Prostate gland (tissue), 2 donors: ENCODE measurements at regions not wholly inside any gene's neighbourhood (a gene's known extent, or its start where the extent isn't known, plus 50 kb on each side); places are given as distances from the start of the nearest gene placed in this dataset.

ENCODE experiments used
- POLR2A ChIP-seq: fragments of 450-650 bp; IDR thresholded peaks from one replicate; pipeline ENCODE4 v1.6.1; 2016; ENCODE audit warnings: antibody characterized with exemption, mild to moderate bottlenecking
- POLR2AphosphoS5 ChIP-seq: sonication (generic); formaldehyde crosslinking; IDR thresholded peaks from one replicate; pipeline ENCODE4 v1.6.1; 2017; ENCODE audit warnings: antibody characterized with exemption
- TF ChIP-seq, protein P1 (sequence below), 4 experiments: fragments of 200-600 bp in 2 of 4; fragments of 450-650 bp in 2 of 4; sonication (generic) in 2 of 4; IDR thresholded peaks; 1 replicate in 3 of 4; 2 replicates in 1 of 4; pipeline ENCODE4 v1.5.1; 2016 to 2019; ENCODE audit warnings: antibody characterized with exemption in 4 of 4, mild to moderate bottlenecking in 2 of 4, moderate library complexity in 2 of 4

DNA sequence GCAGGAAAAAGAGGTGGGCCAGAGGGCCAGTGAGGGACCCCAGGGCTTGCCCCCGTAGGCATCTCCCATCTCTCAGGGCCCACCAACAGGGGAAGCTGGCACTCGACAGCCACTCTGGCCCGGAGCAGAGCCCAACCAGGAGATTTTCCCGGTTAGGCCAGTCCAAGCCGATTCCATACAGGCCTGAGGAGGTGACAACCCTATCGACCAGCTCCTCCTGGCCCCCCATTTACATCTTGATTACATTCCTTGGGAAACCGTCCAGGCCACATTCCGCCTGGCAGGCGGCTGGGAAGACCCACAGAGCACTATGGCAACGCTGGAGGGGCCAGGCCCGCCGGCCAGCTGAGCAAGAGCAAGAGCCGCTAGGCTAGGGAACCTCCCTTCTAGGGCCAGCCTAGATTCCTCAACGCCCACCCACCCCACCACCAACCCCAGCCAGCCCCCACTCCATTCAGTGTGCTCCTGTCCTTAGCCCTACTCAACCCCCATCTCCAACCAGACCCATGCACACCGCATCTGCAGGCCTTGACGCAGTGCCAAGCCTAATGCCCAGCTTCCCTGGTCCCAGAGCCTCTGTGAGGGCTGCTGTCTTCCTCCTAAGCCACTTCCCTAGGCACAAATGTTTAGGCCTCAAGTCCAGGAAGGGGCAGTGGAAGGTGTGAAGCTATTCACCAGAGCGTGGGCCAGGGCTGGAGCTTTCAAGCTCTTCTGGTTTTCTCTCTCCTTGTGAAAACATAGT lies 161.2 kb downstream of the EFNB1 start:
- TF ChIP-seq, protein P1, sequence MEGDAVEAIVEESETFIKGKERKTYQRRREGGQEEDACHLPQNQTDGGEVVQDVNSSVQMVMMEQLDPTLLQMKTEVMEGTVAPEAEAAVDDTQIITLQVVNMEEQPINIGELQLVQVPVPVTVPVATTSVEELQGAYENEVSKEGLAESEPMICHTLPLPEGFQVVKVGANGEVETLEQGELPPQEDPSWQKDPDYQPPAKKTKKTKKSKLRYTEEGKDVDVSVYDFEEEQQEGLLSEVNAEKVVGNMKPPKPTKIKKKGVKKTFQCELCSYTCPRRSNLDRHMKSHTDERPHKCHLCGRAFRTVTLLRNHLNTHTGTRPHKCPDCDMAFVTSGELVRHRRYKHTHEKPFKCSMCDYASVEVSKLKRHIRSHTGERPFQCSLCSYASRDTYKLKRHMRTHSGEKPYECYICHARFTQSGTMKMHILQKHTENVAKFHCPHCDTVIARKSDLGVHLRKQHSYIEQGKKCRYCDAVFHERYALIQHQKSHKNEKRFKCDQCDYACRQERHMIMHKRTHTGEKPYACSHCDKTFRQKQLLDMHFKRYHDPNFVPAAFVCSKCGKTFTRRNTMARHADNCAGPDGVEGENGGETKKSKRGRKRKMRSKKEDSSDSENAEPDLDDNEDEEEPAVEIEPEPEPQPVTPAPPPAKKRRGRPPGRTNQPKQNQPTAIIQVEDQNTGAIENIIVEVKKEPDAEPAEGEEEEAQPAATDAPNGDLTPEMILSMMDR (IDR thresholded peaks at IDR 0.05): no peak
- TF ChIP-seq POLR2A: no peak
- TF ChIP-seq POLR2AphosphoS5: no peak
